NOMO-1 (cell line): ENCODE measurements at regions not wholly inside any gene's neighbourhood (a gene's known extent, or its start where the extent isn't known, plus 50 kb on each side); places are given as distances from the start of the nearest gene placed in this dataset.

ENCODE experiments used
- DNase-seq, 2 experiments: peaks; one replicate each; lab custom pipeline; 2025; ENCODE audit not compliant: unreplicated experiment in 2 of 2; lab: John Stamatoyannopoulos, UW

- DNase-seq, result no peak
These were observed 731.7 kb downstream of the SQOR start for GRCh38 chr15:46366360-46367007.

GRCh38 chr15:46383978-46384377 lies 749.1 kb downstream of the SQOR start:
- DNase-seq, result no peak

DNA sequence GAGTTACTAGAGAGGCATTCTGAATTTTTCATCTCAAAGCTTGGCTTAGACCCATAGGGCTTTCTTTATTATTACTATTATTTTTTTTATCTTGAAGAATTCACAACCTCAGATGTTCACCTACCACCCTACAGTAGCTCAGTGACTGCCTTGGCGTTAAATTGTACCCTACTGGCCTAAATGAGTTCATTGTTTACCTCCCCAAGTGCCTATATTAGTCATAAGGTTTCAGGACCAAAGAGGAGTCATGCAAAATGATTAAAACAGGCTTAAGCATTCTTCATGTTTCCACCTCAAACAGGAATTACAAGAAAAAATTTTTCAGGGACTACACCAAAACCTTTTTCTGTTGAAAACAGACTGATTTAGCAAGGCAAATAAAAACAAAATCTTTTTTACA lies 751.5 kb downstream of the SQOR start:
- DNase-seq, result no peak

DNA sequence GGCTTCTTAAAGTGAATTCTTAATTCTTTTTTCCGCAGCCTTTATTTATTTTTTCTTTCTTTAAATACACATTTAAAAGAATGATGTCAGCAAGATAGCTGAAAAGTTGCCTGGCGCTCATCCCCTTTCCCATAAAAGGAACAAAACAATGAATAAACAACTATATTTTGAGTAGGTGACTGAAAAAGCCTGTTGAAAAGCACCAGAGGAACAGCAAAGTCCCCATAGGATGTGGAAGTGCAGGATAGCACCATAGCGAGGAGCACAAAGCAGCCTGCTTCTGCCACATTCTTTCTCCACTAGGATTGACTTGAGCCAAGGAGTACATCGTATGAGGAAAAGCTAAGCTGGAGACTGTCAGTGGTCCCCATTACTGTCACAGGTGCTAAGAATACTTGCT lies 754.9 kb downstream of the SQOR start:
- DNase-seq, result no peak

DNA sequence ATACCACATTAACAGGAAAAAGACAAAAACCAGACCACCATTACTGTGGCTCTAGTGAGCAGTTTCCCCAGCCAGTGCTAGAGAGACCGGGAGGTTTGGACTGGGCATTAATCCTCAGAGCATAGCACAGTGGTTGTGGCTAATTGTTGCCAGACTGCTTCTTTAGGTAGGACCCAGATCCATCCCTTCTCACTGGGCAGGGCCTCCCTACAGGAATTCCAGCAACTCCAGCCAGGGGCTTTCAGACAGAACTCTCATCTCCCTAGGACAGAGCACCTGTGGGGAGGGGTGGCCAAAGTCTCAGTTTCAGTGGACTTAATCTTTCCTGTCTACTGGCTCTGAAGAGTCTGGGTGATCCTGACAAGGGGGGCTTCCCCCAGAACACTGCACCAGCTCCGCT lies 759.6 kb downstream of the SQOR start:
- DNase-seq, result no peak

DNA sequence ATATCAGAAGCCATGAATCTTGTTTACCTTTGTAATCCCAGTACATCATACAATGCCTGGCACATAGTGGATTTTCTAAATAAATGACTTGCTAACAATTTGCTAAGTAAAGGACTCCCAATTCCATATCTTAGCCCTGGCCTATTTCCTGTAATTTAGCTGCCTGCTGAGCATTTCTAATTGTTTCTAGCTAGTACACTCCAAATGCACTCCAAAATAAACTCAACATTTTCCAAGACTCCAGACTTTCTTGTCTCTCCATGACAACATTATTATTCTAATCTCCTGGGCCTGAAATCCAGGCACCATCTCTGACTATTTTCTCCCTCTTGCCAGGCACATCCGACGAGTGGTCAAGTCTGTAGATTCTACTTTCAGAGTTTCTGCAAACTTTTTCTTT lies 773.5 kb downstream of the SQOR start:
- no peak for DNase-seq

DNA sequence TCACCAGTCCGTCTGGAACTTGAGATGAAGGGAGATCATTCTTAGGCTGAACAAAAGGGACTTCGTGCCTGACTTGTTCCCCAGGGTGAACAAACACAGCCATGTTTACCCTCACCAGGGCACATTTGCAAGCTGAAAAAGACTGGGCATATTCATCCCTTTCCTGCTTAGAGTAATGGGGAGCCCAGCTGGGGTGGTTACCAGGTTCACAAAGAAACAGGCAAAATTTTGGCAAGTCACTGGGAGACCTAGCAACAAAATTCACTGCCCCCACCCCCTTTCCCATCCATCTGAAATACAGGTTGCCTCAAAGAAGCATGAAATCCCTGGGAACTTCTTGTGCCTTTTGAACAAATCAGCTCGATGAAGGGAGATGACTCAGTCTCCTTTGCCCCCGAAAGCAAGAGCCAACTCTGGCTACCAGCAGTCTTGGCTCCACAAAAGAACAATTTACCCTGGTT lies 775.0 kb downstream of the SQOR start:
- no peak for DNase-seq

DNA sequence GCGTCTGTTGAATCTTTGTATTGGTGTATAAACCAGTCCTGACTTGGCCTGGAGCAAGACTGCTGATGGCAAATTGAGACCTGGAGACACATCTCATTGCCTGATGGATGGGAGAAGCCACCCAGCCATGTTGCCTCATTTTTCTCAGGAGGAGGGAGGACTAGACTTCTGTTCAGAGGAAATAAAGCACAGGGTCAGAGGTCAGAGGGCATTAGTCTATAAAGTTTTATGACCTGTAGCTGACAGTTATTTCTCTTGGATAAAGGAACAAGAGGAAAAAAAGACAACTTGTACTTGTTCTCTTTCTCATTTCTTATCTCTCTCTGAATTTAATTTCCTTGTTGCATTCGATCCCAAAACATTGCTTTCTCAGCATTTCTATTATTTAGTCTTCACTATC lies 775.9 kb downstream of the SQOR start:
- no peak for DNase-seq

GRCh38 chr15:46411900-46412299 lies 777.1 kb downstream of the SQOR start:
- DNase-seq, result no peak

DNA sequence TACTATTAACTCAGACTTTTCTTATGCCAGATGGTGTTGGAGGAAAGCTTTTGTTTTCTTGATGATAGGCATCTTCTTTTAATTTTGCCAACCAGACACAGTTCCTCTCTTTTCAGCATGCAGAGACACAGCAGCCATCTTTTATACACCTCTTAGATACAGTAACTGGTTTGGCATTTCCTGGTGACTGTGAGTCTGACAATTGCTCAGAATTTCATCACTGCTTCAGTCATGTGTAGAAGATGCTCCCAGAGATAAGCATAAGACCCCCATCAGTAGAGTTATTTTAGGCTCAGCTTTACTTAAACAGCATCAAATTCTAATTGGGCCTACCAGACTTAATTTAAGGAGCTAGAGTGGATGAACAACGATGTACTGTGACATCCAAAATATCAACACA lies 779.0 kb downstream of the SQOR start:
- no peak for DNase-seq

GRCh38 chr15:46416544-46416943 lies 781.7 kb downstream of the SQOR start:
- DNase-seq, result no peak

DNA sequence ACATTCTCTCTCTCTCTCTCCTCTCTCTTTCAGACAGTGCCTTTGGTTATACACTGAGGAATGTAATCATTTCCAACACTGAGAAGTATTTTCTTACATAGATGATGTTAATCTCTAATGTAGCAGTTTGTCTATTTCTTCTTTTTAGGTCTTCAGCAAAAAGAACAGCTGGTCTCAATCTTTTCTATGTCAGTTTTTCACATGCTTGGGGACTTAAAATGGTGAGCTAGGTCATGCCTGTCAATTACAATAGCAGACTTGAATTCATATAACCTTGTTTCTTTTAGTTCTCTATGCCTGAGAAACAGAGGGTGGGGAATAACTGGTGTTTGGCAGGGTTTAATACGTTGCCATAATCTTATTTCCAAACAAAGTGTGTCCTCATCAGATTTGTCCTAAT lies 786.2 kb downstream of the SQOR start:
- no peak for DNase-seq

GRCh38 chr15:46441294-46442062 lies 806.6 kb downstream of the SQOR start:
- no peak for DNase-seq

DNA sequence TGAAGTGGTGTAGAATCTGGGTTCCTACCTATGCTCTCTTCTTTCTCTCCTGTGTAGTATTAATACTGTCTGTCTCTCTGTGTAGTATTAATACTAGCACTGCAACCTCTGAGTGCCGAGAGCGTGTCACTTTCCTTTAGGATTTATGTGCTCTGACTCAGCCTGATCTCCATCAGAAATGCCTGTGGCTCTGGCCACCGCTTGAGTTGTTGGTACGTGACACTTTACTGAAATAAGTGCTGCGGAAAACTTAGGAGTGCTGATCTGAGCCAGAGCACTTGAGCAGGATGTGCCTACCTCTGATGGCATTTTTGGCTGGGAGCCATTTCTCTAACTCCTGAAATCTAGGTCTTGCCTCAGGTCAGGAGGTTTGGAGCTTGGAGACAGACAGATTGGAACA lies 807.4 kb downstream of the SQOR start:
- no peak for DNase-seq

GRCh38 chr15:46442901-46443590 lies 808.2 kb downstream of the SQOR start:
- DNase-seq, result no peak

DNA sequence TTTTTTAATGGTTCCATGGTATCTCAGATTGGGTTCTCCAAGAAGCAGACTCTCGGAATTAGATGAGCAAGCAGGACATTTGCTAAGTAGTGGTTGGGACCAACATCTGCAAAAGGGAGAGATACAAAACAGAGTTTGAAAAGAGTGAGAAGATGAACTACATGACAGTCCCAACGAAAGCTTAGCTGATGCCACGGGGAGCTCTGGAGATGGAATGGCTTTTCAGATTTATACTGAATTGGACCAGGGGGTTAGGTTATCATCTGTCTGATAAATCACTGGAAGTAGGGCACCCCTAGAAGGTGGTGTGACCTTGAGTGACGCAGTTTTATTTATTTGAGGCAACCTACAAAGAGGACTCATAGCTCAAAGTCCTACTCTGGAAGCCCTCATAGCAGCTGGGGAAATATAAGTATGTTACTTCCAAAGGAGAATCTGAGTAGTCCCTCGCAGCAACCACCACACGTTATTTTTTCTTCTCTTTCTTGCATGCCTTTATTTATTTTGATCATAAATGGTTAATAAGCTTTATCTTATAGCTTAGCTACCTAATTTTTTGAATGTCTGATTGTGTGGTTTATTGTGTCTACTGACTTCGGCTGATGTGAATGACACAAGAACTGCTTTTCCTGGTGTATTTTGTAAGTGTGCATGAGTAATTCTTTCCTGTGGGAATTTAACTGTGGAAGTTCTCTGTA lies 815.4 kb downstream of the SQOR start:
- DNase-seq, result no peak

DNA sequence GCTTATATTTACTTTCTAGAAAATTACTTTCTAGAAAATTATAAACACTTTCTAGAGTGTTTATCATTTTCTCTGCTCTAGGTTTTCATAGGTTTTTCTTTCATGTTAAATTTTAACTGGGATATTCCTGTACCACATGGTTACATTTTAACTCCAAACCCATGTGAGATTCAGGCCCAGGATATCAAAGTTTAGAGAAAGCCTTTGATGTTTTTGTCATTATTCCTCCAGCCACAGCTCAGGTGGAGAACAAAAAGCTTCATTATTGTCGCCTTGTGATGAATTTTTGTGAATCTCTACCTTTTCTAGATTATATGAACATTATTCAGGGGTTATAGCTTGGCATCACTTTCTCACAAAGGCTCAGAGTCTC lies 816.0 kb downstream of the SQOR start:
- no peak for DNase-seq

- DNase-seq, result no peak
These were observed 817.5 kb downstream of the SQOR start for GRCh38 chr15:46452297-46452820.

DNA sequence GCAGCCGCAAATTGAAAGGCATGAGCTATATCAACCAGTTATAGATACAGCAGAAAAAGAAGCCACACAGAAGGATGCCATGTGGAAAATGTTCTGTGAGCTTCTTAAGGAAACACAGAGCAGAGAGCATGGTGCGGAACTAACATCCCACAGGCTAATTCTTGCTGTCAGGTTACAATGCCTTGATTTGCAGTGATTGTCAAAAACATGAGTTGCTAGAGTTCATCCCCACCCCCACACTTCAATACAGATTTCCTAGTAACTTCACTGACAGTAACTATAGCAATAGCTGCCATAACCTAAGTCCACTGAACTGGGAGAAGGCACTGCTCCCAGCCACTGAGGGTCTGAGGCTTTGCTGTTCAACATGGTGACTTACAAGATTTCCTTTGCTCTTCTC lies 821.6 kb downstream of the SQOR start:
- no peak for DNase-seq

GRCh38 chr15:46460431-46461094 lies 825.7 kb downstream of the SQOR start:
- DNase-seq, result no peak

DNA sequence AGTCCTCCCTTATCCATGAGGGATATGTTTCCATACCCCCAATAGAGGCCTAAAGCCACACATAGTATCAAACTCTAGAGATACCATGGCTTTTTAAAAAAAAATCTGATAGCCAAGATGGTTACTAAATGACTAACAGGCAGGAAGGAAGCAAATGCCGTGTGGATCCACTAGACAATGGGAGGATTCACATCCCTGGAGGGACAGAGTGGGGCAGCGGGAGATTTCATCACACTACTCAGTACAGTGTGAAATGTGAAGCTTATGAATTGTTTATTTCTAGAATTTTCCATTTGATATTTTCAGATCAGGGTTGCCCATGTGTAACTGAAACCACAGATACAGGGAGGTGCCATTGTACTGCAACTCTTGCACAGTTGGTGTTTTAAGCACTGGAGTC lies 826.6 kb downstream of the SQOR start:
- no peak for DNase-seq
